ENCODE measurements at regions not wholly inside any gene's neighbourhood (a gene's known extent, or its start where the extent isn't known, plus 50 kb on each side); places are given as distances from the start of the nearest gene placed in this dataset.
"Not testable (repeated sequence)": the region's sequence is repeated elsewhere in the genome, so short reads cannot be mapped to it uniquely, and the experiment has no call there.

- DNase-seq (ENCODE audit: low spot score): no peak
Observed at GRCh38 chr4:79217025-79217424, 108.8 kb downstream of the NAA11 start.

GRCh38 chr4:79213702-79214101 lies 112.2 kb downstream of the NAA11 start:
- DNase-seq (ENCODE audit: low spot score): no peak

GRCh38 chr4:79213010-79213409 lies 112.9 kb downstream of the NAA11 start:
- no peak for DNase-seq (ENCODE audit: low spot score)

GRCh38 chr4:79212311-79212710 lies 113.5 kb downstream of the NAA11 start:
- no peak for DNase-seq (ENCODE audit: low spot score)

GRCh38 chr4:79211490-79211889 lies 114.4 kb downstream of the NAA11 start:
- no peak for DNase-seq (ENCODE audit: low spot score)

GRCh38 chr4:79210636-79211049 lies 115.2 kb downstream of the NAA11 start:
- DNase-seq (ENCODE audit: low spot score): no peak

GRCh38 chr4:79209822-79210635 lies 115.8 kb downstream of the NAA11 start:
- no peak for DNase-seq (ENCODE audit: low spot score)

- DNase-seq (ENCODE audit: low spot score): no peak
Observed at GRCh38 chr4:79209081-79209480, 116.8 kb downstream of the NAA11 start.

GRCh38 chr4:79207281-79207680 lies 118.6 kb downstream of the NAA11 start:
- no peak for DNase-seq (ENCODE audit: low spot score)

GRCh38 chr4:79206660-79207059 lies 119.2 kb downstream of the NAA11 start:
- no peak for DNase-seq (ENCODE audit: low spot score)

GRCh38 chr4:79205121-79205520 lies 120.7 kb downstream of the NAA11 start:
- DNase-seq (ENCODE audit: low spot score): no peak

GRCh38 chr4:79201971-79202370 lies 123.9 kb downstream of the NAA11 start:
- no peak for DNase-seq (ENCODE audit: low spot score)

GRCh38 chr4:79199743-79200142 lies 126.1 kb downstream of the NAA11 start:
- no peak for DNase-seq (ENCODE audit: low spot score)

- peak; percentile 58 for DNase-seq (ENCODE audit: low spot score)
Observed at GRCh38 chr4:79198951-79199587, 126.8 kb downstream of the NAA11 start.

GRCh38 chr4:79197275-79198009 lies 128.4 kb downstream of the NAA11 start:
- DNase-seq (ENCODE audit: low spot score): no peak

- not testable (repeated sequence) for DNase-seq (ENCODE audit: low spot score)
Observed at GRCh38 chr4:79191292-79191691, 134.6 kb downstream of the NAA11 start.

GRCh38 chr4:79185526-79186045 lies 140.3 kb downstream of the NAA11 start:
- no peak for DNase-seq (ENCODE audit: low spot score)

- DNase-seq (ENCODE audit: low spot score): no peak
Observed at GRCh38 chr4:79184476-79184875, 141.4 kb downstream of the NAA11 start.

GRCh38 chr4:79182209-79182608 lies 143.7 kb downstream of the NAA11 start:
- DNase-seq (ENCODE audit: low spot score): no peak

GRCh38 chr4:79181190-79181589 lies 144.7 kb downstream of the NAA11 start:
- DNase-seq (ENCODE audit: low spot score): no peak

- no peak for DNase-seq (ENCODE audit: low spot score)
Observed at GRCh38 chr4:79178760-79179159, 147.1 kb downstream of the NAA11 start.

GRCh38 chr4:79177388-79177787 lies 148.5 kb downstream of the NAA11 start:
- no peak for DNase-seq (ENCODE audit: low spot score)
